NB4 (cell line): ENCODE measurements at regions not wholly inside any gene's neighbourhood (a gene's known extent, or its start where the extent isn't known, plus 50 kb on each side); places are given as distances from the start of the nearest gene placed in this dataset.

Source experiments
- POLR2A ChIP-seq: IDR thresholded peaks from 2 replicates; pipeline ENCODE4 v1.6.1; 2011; ENCODE audit warnings: mild to moderate bottlenecking; ENCODE audit not compliant: insufficient read length; ENCODE audit errors: extremely low read depth
- TF ChIP-seq, protein P1 (sequence below): IDR thresholded peaks from one replicate; pipeline ENCODE4 v1.5.1; 2012; ENCODE audit warnings: low read depth, low read length

DNA sequence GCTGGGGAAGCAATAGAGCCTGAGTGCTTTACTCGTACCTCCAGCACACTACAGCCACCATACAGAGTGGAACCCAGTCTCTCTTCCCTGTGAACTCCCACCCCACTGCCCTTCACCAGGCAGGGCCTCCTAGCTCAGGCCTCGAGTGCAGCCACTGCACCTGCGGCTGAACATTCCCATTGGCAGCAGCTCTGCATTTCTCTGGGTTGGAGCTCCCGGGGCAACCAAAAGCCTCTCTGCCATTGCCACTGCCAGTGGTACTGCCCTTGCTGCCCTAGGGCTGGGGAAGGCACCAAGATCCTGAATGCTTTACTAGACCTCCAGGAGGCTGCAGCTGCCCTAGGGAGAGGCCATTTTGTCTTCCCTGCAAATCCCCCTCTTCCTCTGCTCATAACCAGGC is 266.8 kb downstream of the TDRD3 start:
- TF ChIP-seq, protein P1, sequence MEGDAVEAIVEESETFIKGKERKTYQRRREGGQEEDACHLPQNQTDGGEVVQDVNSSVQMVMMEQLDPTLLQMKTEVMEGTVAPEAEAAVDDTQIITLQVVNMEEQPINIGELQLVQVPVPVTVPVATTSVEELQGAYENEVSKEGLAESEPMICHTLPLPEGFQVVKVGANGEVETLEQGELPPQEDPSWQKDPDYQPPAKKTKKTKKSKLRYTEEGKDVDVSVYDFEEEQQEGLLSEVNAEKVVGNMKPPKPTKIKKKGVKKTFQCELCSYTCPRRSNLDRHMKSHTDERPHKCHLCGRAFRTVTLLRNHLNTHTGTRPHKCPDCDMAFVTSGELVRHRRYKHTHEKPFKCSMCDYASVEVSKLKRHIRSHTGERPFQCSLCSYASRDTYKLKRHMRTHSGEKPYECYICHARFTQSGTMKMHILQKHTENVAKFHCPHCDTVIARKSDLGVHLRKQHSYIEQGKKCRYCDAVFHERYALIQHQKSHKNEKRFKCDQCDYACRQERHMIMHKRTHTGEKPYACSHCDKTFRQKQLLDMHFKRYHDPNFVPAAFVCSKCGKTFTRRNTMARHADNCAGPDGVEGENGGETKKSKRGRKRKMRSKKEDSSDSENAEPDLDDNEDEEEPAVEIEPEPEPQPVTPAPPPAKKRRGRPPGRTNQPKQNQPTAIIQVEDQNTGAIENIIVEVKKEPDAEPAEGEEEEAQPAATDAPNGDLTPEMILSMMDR, result no peak
- no peak for TF ChIP-seq POLR2A
